ENCODE measurements at regions not wholly inside any gene's neighbourhood (a gene's known extent, or its start where the extent isn't known, plus 50 kb on each side); places are given as distances from the start of the nearest gene placed in this dataset.

DNA sequence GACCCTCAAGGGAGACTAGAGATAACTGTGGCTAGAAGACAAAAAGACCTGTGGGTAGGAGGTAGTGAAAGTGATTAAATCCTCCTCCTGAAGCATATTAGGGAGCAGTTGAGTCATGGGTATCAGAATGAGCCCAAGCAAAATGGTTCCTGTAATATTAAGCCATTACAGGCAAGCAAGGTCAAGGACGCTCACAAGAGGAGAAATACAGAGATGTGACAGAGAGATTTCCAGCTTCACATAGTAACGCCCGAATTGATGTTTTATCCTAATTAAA is 77.7 kb downstream of the FAM76B start:
- no peak for TF ChIP-seq SIN3A (IDR thresholded peaks at IDR 0.05; ENCODE audit: borderline replicate concordance, insufficient read depth, low read length)
- no peak for TF ChIP-seq FOXP2 (optimal IDR thresholded peaks at IDR 0.05; ENCODE audit: borderline replicate concordance, extremely low read depth, extremely low read length, insufficient read depth)
- TF ChIP-seq, protein P1, sequence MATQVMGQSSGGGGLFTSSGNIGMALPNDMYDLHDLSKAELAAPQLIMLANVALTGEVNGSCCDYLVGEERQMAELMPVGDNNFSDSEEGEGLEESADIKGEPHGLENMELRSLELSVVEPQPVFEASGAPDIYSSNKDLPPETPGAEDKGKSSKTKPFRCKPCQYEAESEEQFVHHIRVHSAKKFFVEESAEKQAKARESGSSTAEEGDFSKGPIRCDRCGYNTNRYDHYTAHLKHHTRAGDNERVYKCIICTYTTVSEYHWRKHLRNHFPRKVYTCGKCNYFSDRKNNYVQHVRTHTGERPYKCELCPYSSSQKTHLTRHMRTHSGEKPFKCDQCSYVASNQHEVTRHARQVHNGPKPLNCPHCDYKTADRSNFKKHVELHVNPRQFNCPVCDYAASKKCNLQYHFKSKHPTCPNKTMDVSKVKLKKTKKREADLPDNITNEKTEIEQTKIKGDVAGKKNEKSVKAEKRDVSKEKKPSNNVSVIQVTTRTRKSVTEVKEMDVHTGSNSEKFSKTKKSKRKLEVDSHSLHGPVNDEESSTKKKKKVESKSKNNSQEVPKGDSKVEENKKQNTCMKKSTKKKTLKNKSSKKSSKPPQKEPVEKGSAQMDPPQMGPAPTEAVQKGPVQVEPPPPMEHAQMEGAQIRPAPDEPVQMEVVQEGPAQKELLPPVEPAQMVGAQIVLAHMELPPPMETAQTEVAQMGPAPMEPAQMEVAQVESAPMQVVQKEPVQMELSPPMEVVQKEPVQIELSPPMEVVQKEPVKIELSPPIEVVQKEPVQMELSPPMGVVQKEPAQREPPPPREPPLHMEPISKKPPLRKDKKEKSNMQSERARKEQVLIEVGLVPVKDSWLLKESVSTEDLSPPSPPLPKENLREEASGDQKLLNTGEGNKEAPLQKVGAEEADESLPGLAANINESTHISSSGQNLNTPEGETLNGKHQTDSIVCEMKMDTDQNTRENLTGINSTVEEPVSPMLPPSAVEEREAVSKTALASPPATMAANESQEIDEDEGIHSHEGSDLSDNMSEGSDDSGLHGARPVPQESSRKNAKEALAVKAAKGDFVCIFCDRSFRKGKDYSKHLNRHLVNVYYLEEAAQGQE (IDR thresholded peaks at IDR 0.05; ENCODE audit: insufficient read depth in 1 of 2, low read depth in 2 of 2, low read length in 2 of 2), result no peak
- TF ChIP-seq TAF1 (IDR thresholded peaks at IDR 0.05; ENCODE audit: borderline replicate concordance, insufficient read depth, low read length), result no peak
- no peak for TF ChIP-seq POLR2AphosphoS5 (IDR thresholded peaks at IDR 0.05; ENCODE audit: low read depth, low read length)

DNA sequence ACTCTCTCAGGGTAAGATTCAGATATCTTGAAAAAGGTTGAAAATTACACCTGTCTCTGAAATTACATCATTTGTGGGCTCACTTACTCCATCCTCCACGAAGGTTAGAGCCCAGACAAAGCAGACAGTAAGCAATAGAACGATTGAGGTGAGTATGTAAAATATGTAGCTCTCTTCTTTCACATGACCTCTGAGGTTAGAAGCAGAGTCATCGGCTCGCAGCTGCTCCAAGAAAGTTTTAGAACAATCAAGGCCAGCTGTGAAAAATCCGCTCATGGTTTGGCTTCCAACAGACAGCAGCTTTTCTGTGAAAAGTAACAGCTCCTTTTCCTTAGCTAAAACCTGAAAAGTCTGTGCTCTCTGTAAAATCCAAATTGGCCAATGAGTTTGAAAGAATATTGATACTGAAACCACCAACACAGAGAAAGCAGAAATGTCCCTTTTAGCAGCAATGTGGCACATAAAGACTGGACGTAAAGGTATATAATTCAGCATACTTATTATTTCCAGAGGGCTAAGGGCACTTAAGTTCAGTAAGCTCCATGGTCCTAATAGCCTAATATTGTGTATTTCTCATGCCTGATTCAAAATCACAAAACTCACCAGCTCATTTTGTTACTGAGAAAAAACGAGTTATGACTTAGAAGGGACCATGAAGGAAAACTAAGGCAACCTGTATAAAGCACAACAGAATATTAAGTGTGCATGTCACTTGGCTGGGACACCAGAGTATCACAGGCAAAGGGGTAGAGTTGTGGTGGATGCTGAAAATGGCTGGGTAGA is 78.2 kb downstream of the FAM76B start:
- TF ChIP-seq FOXP2 (optimal IDR thresholded peaks at IDR 0.05; ENCODE audit: borderline replicate concordance, extremely low read depth, extremely low read length, insufficient read depth), result no peak

DNA sequence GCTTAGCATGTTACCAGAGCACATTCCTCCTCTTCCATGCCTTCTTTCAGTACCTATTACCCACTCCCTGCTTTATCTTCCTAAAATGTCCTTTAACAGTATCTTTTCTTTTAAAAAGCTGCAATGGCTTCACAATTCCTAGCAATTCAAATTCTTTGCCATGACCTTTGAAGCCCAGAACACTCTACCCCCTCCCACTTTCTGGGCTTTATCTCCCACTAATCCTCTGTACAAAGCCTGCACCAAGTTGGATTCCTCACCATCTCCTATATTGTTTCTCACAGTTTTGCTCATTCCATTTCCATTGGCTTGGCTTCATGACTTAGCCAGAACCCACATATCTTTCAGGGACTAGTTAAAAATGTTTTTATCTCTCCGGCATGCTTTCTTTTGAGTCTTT is 80.9 kb downstream of the FAM76B start:
- TF ChIP-seq FOXP2 (optimal IDR thresholded peaks at IDR 0.05; ENCODE audit: borderline replicate concordance, extremely low read depth, extremely low read length, insufficient read depth) (no peak), TAF1 (IDR thresholded peaks at IDR 0.05; ENCODE audit: borderline replicate concordance, insufficient read depth, low read length) (no peak), POLR2AphosphoS5 (IDR thresholded peaks at IDR 0.05; ENCODE audit: low read depth, low read length) (no peak), SIN3A (IDR thresholded peaks at IDR 0.05; ENCODE audit: borderline replicate concordance, insufficient read depth, low read length) (no peak)
- TF ChIP-seq, protein P1 (IDR thresholded peaks at IDR 0.05; ENCODE audit: insufficient read depth in 1 of 2, low read depth in 2 of 2, low read length in 2 of 2), result no peak

DNA sequence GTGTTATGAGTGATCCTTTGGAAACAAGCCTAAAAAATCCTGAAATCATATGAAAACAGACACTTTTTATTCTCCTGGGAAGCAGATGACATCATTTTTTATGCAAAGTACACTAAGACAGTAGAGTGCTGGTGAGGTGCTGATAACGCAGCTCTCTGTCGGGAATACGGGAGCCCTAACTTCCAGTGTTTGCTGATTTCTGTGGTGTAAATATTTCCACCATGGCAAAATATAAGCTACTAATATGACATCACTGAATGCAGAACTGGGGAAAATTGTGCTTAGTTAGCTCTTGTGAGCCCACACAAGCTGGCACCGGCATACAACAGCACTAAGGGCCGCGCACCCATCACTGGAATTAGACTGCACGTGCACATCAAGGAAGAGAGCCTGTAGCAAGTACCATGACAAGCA is 82.6 kb downstream of the FAM76B start:
- no peak for TF ChIP-seq TAF1 (IDR thresholded peaks at IDR 0.05; ENCODE audit: borderline replicate concordance, insufficient read depth, low read length)

DNA sequence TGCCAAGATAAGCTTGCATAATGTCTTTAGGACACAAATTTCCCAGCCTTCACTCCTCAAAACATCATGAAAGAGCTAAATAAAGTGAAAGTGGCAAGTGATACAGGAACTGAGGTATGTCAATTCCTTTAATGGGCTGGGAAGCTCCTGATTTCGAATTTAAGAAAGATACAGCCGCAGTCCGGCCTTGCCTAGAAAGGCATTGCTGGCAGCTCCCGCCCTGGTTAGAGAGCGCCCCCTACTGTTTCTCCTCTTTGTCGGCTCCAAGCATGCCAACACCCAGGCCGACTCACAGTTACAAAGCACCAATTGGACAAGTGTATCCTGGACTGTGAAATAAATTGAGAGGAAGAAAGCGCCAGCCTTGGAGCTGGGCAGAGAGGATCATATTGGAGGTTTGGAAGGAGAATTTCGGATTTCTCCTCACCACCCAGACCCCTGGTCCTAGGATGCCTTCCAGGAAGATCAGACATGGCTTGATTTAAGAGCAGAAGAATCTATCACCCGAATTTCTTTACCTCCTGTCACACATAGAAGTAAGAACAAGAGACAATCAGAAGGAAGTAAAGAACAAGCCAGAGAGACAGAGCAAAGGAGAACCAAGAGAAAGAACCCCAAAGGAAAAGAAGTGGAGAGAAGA is 84.0 kb downstream of the FAM76B start:
- TF ChIP-seq, protein P1 (IDR thresholded peaks at IDR 0.05; ENCODE audit: insufficient read depth in 1 of 2, low read depth in 2 of 2, low read length in 2 of 2), result no peak
- TF ChIP-seq POLR2AphosphoS5 (IDR thresholded peaks at IDR 0.05; ENCODE audit: low read depth, low read length) (no peak), FOXP2 (optimal IDR thresholded peaks at IDR 0.05; ENCODE audit: borderline replicate concordance, extremely low read depth, extremely low read length, insufficient read depth) (no peak)

DNA sequence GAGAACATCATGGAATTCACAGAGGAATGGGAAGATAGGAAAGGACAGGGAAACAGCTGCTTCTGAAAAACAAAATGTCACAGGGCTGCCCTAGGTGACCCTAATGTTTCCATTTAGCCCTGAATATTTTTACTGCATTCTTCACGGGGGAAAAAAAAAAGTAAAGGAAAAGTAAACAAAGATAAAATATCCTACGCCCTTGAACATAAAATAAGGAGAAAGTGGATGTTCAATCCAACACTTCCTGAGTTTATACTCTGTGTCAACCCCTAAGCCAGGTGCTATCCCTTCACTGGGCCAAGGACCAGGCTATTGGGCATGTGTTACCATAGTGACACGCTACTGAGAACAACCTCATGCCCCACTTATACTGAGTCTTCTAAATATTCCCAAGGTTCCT is 84.7 kb downstream of the FAM76B start:
- TF ChIP-seq POLR2AphosphoS5 (IDR thresholded peaks at IDR 0.05; ENCODE audit: low read depth, low read length), result no peak
- TF ChIP-seq, protein P1 (IDR thresholded peaks at IDR 0.05; ENCODE audit: insufficient read depth in 1 of 2, low read depth in 2 of 2, low read length in 2 of 2), result no peak
- TF ChIP-seq SIN3A (IDR thresholded peaks at IDR 0.05; ENCODE audit: borderline replicate concordance, insufficient read depth, low read length), result no peak
- TF ChIP-seq FOXP2 (optimal IDR thresholded peaks at IDR 0.05; ENCODE audit: borderline replicate concordance, extremely low read depth, extremely low read length, insufficient read depth), result no peak
- TF ChIP-seq TAF1 (IDR thresholded peaks at IDR 0.05; ENCODE audit: borderline replicate concordance, insufficient read depth, low read length), result no peak
